ENCODE measurements at regions not wholly inside any gene's neighbourhood (a gene's known extent, or its start where the extent isn't known, plus 50 kb on each side); places are given as distances from the start of the nearest gene placed in this dataset.

DNA sequence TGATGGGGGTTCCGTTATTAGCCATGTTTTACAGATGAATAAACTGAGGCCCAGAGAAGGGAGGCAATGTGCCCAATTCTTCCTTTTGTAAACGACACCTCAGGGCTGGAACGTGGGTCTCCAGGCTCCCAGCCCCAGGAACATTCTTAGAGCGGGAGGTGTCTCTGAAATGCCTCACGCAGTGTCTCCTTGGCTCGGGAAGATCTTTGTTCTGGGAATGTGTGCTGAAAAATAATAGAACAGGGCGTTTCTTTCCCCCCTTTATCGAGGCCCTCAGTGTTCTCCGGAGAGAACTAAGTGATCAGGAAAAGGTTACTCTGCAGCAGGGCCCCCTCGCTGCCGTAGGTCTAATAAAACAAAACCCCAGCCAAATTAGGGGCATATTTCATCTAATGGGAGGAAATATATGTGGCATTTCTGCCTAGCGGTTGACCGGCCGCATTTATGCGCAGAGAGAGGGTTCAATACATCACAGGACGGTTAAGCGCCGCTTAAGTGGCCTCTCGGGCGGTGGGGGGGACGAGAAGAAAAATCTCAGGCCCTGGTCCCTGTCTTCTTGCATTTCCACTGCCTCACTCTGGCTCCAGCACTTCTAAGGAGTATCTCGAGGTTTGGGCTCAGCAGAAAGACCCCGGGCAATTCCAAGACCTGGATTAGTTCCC, 564.3 kb downstream of the MN1 start:
- TF ChIP-seq POLR2A (IDR thresholded peaks at IDR 0.05): no peak
- TF ChIP-seq, protein P1, sequence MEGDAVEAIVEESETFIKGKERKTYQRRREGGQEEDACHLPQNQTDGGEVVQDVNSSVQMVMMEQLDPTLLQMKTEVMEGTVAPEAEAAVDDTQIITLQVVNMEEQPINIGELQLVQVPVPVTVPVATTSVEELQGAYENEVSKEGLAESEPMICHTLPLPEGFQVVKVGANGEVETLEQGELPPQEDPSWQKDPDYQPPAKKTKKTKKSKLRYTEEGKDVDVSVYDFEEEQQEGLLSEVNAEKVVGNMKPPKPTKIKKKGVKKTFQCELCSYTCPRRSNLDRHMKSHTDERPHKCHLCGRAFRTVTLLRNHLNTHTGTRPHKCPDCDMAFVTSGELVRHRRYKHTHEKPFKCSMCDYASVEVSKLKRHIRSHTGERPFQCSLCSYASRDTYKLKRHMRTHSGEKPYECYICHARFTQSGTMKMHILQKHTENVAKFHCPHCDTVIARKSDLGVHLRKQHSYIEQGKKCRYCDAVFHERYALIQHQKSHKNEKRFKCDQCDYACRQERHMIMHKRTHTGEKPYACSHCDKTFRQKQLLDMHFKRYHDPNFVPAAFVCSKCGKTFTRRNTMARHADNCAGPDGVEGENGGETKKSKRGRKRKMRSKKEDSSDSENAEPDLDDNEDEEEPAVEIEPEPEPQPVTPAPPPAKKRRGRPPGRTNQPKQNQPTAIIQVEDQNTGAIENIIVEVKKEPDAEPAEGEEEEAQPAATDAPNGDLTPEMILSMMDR (IDR thresholded peaks at IDR 0.05 in 4 of 5, conservative IDR thresholded peaks at IDR 0.05 in 1 of 5): no peak

Measured in gastrocnemius medialis (tissue), 4 donors.